HCT116 (cell line): ENCODE measurements at regions not wholly inside any gene's neighbourhood (a gene's known extent, or its start where the extent isn't known, plus 50 kb on each side); places are given as distances from the start of the nearest gene placed in this dataset.

Experiments
- EZH2phosphoT487 ChIP-seq: fragments of 200-600 bp; IDR thresholded peaks from 2 replicates; pipeline ENCODE4 v1.6.1; 2018; ENCODE audit warnings: antibody characterized with exemption, borderline replicate concordance
- RAD21 ChIP-seq: IDR thresholded peaks from 2 replicates; pipeline ENCODE4 v1.6.1; 2012; ENCODE audit warnings: low read depth, mild to moderate bottlenecking
- SIN3A ChIP-seq: IDR thresholded peaks from 2 replicates; pipeline ENCODE4 v1.6.1; 2012; ENCODE audit warnings: low read depth
- TF ChIP-seq, protein P1 (sequence below), 3 experiments: fragments of 200-600 bp in 1 of 3; sonication (generic) in 1 of 3; IDR thresholded peaks in 2 of 3; conservative IDR thresholded peaks in 1 of 3; 2 replicates each; pipeline ENCODE4 v1.5.1; 2012 to 2017; ENCODE audit warnings: low read depth in 2 of 3, low read length in 2 of 3, antibody characterized with exemption in 1 of 3, borderline replicate concordance in 1 of 3, control low read depth in 1 of 3, mild to moderate bottlenecking in 1 of 3, mixed read lengths in 1 of 3, mixed run types in 1 of 3, moderate library complexity in 1 of 3; ENCODE audit not compliant: insufficient read depth in 1 of 3

DNA sequence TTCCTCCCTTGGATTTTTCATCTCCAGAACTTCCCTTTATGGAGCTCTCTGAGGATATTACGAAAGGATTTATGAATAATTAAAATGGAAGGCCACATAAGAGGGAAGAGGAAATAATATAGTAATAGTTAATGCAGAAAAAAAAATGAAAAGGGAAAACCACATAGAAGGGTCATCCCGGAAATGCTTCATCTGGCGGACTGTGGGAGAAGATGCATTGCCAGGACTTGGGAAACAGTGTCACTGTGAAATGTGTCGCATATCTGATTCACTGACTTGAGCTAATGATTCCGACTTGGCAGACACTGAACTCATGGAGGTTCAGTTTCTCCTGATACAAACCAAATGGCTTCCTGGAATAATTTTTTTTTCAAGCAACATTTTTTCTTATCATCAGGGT lies 129.9 kb upstream of the RMP24 start:
- TF ChIP-seq, protein P1, sequence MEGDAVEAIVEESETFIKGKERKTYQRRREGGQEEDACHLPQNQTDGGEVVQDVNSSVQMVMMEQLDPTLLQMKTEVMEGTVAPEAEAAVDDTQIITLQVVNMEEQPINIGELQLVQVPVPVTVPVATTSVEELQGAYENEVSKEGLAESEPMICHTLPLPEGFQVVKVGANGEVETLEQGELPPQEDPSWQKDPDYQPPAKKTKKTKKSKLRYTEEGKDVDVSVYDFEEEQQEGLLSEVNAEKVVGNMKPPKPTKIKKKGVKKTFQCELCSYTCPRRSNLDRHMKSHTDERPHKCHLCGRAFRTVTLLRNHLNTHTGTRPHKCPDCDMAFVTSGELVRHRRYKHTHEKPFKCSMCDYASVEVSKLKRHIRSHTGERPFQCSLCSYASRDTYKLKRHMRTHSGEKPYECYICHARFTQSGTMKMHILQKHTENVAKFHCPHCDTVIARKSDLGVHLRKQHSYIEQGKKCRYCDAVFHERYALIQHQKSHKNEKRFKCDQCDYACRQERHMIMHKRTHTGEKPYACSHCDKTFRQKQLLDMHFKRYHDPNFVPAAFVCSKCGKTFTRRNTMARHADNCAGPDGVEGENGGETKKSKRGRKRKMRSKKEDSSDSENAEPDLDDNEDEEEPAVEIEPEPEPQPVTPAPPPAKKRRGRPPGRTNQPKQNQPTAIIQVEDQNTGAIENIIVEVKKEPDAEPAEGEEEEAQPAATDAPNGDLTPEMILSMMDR (IDR thresholded peaks at IDR 0.05 in 2 of 3, conservative IDR thresholded peaks at IDR 0.05 in 1 of 3; ENCODE audit: borderline replicate concordance in 1 of 3, insufficient read depth in 1 of 3, low read depth in 2 of 3, low read length in 2 of 3): no peak
- TF ChIP-seq SIN3A (no peak), RAD21 (no peak), EZH2phosphoT487 (no peak)
